Liver (tissue), 8 donors: ENCODE measurements at regions not wholly inside any gene's neighbourhood (a gene's known extent, or its start where the extent isn't known, plus 50 kb on each side); places are given as distances from the start of the nearest gene placed in this dataset.
"Not testable (repeated sequence)": the region's sequence is repeated elsewhere in the genome, so short reads cannot be mapped to it uniquely, and the experiment has no call there.

Experiments used
- DNase-seq: peaks from one replicate; pipeline ENCODE4 v3.0.0-alpha.2; 2017; ENCODE audit warnings: low spot score
- H3K27ac ChIP-seq, 2 donors: one replicate each; pipeline ENCODE4 v1.7.0; 2013; ENCODE audit warnings: inconsistent platforms in 2 of 2, low read length in 2 of 2, control low read depth in 1 of 2, low read depth in 1 of 2, mild to moderate bottlenecking in 1 of 2
- H3K27me3 ChIP-seq, 4 donors: one replicate each; pipeline versions ENCODE4 v1.6.1 to v1.7.0; 2013; ENCODE audit warnings: low read length in 3 of 4, inconsistent platforms in 1 of 4, mild to moderate bottlenecking in 1 of 4, moderate library complexity in 1 of 4; ENCODE audit not compliant: control insufficient read depth in 4 of 4, insufficient read depth in 4 of 4
- H3K36me3 ChIP-seq, 4 donors: one replicate each; pipeline versions ENCODE4 v1.6.1 to v1.7.0; 2013; ENCODE audit warnings: low read length in 3 of 4, mild to moderate bottlenecking in 3 of 4, low read depth in 1 of 4, moderate library complexity in 1 of 4; ENCODE audit not compliant: control insufficient read depth in 4 of 4, insufficient read depth in 3 of 4
- H3K4me1 ChIP-seq, 4 donors: one replicate each; pipeline versions ENCODE4 v1.6.1 to v1.7.0; 2013; ENCODE audit warnings: low read length in 3 of 4, mild to moderate bottlenecking in 3 of 4, moderate library complexity in 1 of 4; ENCODE audit not compliant: control insufficient read depth in 4 of 4, insufficient read depth in 4 of 4
- H3K4me3 ChIP-seq, 3 donors: one replicate each; pipeline versions ENCODE4 v1.6.1 to v1.7.0; 2013; ENCODE audit warnings: low read length in 3 of 3, control low read depth in 1 of 3, low read depth in 1 of 3, mild to moderate bottlenecking in 1 of 3
- H3K9ac ChIP-seq, 2 donors: one replicate each; pipeline ENCODE4 v1.7.0; 2013; ENCODE audit warnings: low read length in 2 of 2, mild to moderate bottlenecking in 2 of 2, moderate library complexity in 2 of 2, control low read depth in 1 of 2, low read depth in 1 of 2
- H3K9me3 ChIP-seq, 4 donors: one replicate each; pipeline versions ENCODE4 v1.6.1 to v1.7.0; 2013; ENCODE audit warnings: low read length in 3 of 4; ENCODE audit not compliant: control insufficient read depth in 4 of 4
- ATF3 ChIP-seq: IDR thresholded peaks from 2 replicates; pipeline ENCODE4 v1.6.1; 2016; ENCODE audit warnings: antibody characterized with exemption
- CTCF ChIP-seq: fragments of 150-350 bp; IDR thresholded peaks from 2 replicates; pipeline ENCODE4 v1.5.1; 2017; ENCODE audit warnings: improper control_type of control experiment, low read depth, low read length; ENCODE audit not compliant: missing input control
- EGR1 ChIP-seq, 2 donors: IDR thresholded peaks; 2 replicates each; pipeline ENCODE4 v1.6.1; 2016 to 2018; ENCODE audit warnings: antibody characterized with exemption in 2 of 2, low read depth in 2 of 2
- FOXA1 ChIP-seq: IDR thresholded peaks from 2 replicates; pipeline ENCODE4 v1.6.1; 2016; ENCODE audit warnings: antibody characterized with exemption
- FOXA2 ChIP-seq: IDR thresholded peaks from 2 replicates; pipeline ENCODE4 v1.6.1; 2016; ENCODE audit warnings: antibody characterized with exemption
- GABPA ChIP-seq, 2 donors: IDR thresholded peaks in 1 of 2; conservative IDR thresholded peaks in 1 of 2; 2 replicates each; pipeline ENCODE4 v1.6.1; 2016; ENCODE audit warnings: antibody characterized with exemption in 2 of 2, mild to moderate bottlenecking in 1 of 2, moderate library complexity in 1 of 2
- HNF4A ChIP-seq, 2 donors: conservative IDR thresholded peaks; 2 replicates each; pipeline ENCODE4 v1.6.1; 2016; ENCODE audit warnings: antibody characterized with exemption in 2 of 2, mild to moderate bottlenecking in 2 of 2
- JUND ChIP-seq, 2 donors: IDR thresholded peaks; 2 replicates each; pipeline ENCODE4 v1.6.1; 2016; ENCODE audit warnings: antibody characterized with exemption in 2 of 2
- NR2F2 ChIP-seq: IDR thresholded peaks from 2 replicates; pipeline ENCODE4 v1.6.1; 2016; ENCODE audit warnings: antibody characterized with exemption
- RAD21 ChIP-seq, 2 donors: IDR thresholded peaks; 2 replicates each; pipeline ENCODE4 v1.6.1; 2016; ENCODE audit warnings: antibody characterized with exemption in 2 of 2, mild to moderate bottlenecking in 2 of 2
- REST ChIP-seq: IDR thresholded peaks from 2 replicates; pipeline ENCODE4 v1.6.1; 2016; ENCODE audit warnings: antibody characterized with exemption, mild to moderate bottlenecking
- RXRA ChIP-seq, 2 donors: IDR thresholded peaks; 2 replicates each; pipeline ENCODE4 v1.6.1; 2017 to 2018; ENCODE audit warnings: antibody characterized with exemption in 2 of 2, mild to moderate bottlenecking in 1 of 2
- SP1 ChIP-seq: IDR thresholded peaks from 2 replicates; pipeline ENCODE4 v1.6.1; 2018; ENCODE audit warnings: antibody characterized with exemption, mild to moderate bottlenecking
- TAF1 ChIP-seq: conservative IDR thresholded peaks from 2 replicates; pipeline ENCODE4 v1.6.1; 2016; ENCODE audit warnings: antibody characterized with exemption, mild to moderate bottlenecking
- WGBS: extraction: QIAGEN DNeasy Blood & Tissue Kit; methylation state at CpG from one replicate; pipeline ENCODE4 v1.1.7; 2013; 5-methylcytosine and 5-hydroxymethylcytosine counted together
- donor health status: healthy.
- donor health status: healthy.
- donor health status: healthy.
- donor health status: healthy.
- donor health status: healthy.

- TF ChIP-seq JUND (IDR thresholded peaks at IDR 0.05) (no peak), EGR1 (IDR thresholded peaks at IDR 0.05; ENCODE audit: low read depth in 2 of 2) (no peak), ATF3 (no peak), TAF1 (no peak)
Observed at GRCh38 chr2:59339121-59339836, 1098.2 kb upstream of the FANCL start (continued).

GRCh38 chr2:59333007-59333406 is 1091.9 kb upstream of the FANCL start:
- Histone ChIP-seq H3K9me3 (no peaks in the 10 kb centered on the region), H3K36me3 (no peaks in the 10 kb centered on the region), H3K4me1 (no peaks in the 10 kb centered on the region), H3K9ac (no peak overlapping the region), H3K4me3 (no peak overlapping the region), H3K27ac (no peak overlapping the region), H3K27me3 (no peaks in the 10 kb centered on the region)
- DNase-seq = no peak
- TF ChIP-seq HNF4A (conservative IDR thresholded peaks at IDR 0.05) (no peak), REST (no peak), SP1 (no peak)
- WGBS = 82% methylated on average over 4 of the region's 4 CpGs

GRCh38 chr2:59326581-59327365 is 1085.6 kb upstream of the FANCL start:
- H3K9me3 ChIP-seq, H3K4me1 ChIP-seq, DNase-seq, H3K36me3 ChIP-seq, H3K9ac ChIP-seq, H3K27me3 ChIP-seq, H3K4me3 ChIP-seq, H3K27ac ChIP-seq: not testable (repeated sequence)
- 74% methylated on average over 14 of the region's 14 CpGs for WGBS

GRCh38 chr2:59322870-59323269 is 1081.7 kb upstream of the FANCL start:
- Histone ChIP-seq H3K36me3 (no peaks in the 10 kb centered on the region), H3K4me1 (no peaks in the 10 kb centered on the region), H3K27me3 (no peaks in the 10 kb centered on the region), H3K9ac (no peak overlapping the region), H3K4me3 (no peak overlapping the region), H3K27ac (no peak overlapping the region), H3K9me3 (no peaks in the 10 kb centered on the region)
- WGBS = 86% methylated on average over 2 of the region's 2 CpGs
- no peak for DNase-seq
- no peak for TF ChIP-seq FOXA2
- no peak for TF ChIP-seq JUND (IDR thresholded peaks at IDR 0.05)
- TF ChIP-seq EGR1 (IDR thresholded peaks at IDR 0.05; ENCODE audit: low read depth in 2 of 2) = no peak
- TF ChIP-seq NR2F2 = no peak
- no peak for TF ChIP-seq SP1
- TF ChIP-seq ATF3 = no peak
- TF ChIP-seq REST = no peak
- TF ChIP-seq FOXA1 = no peak
- no peak for TF ChIP-seq TAF1
- no peak for TF ChIP-seq CTCF
- TF ChIP-seq RXRA (IDR thresholded peaks at IDR 0.05) = no peak
- TF ChIP-seq RAD21 (IDR thresholded peaks at IDR 0.05) = no peak
- no peak for TF ChIP-seq GABPA (IDR thresholded peaks at IDR 0.05 in 1 of 2, conservative IDR thresholded peaks at IDR 0.05 in 1 of 2)
